AG04450 (cell line): ENCODE measurements at regions not wholly inside any gene's neighbourhood (a gene's known extent, or its start where the extent isn't known, plus 50 kb on each side); places are given as distances from the start of the nearest gene placed in this dataset.

Source experiments
- CTCF ChIA-PET: fragments of 300-600, 350-600 bp; formaldehyde crosslinking; extraction: SDS; loops from one replicate; lab custom pipeline; 2022; ENCODE audit warnings: antibody characterized with exemption, inconsistent platforms; lab: Charles Lee
- POLR2A ChIA-PET: fragments of 350-600 bp; formaldehyde crosslinking; extraction: SDS; loops from one replicate; lab custom pipeline; 2021; ENCODE audit warnings: antibody characterized with exemption, inconsistent platforms; lab: Yijun Ruan, JAX
- DNase-seq: peaks from one replicate; pipeline ENCODE4 v3.0.0-alpha.2; 2011; ENCODE audit warnings: low read depth, low spot score
- H3K27ac ChIP-seq: one replicate; pipeline ENCODE4 v1.5.1; 2012; ENCODE audit warnings: low read depth, low read length, control low read depth
- H3K27me3 ChIP-seq: one replicate; pipeline ENCODE4 v1.6.0; 2012; ENCODE audit warnings: low read length; ENCODE audit not compliant: control insufficient read depth, insufficient read depth
- H3K4me3 ChIP-seq: 2 replicates; pipeline ENCODE4 v1.5.1; 2011; ENCODE audit warnings: mild to moderate bottlenecking, low read depth, low read length, control low read depth
- H3K9me3 ChIP-seq: 2 replicates; pipeline ENCODE4 v1.5.1; 2012; ENCODE audit warnings: low read length; ENCODE audit not compliant: control insufficient read depth, insufficient read depth
- CTCF ChIP-seq: IDR thresholded peaks from 2 replicates; pipeline ENCODE4 v1.5.1; 2011; ENCODE audit warnings: low read depth, low read length, control low read depth, inconsistent platforms

DNA sequence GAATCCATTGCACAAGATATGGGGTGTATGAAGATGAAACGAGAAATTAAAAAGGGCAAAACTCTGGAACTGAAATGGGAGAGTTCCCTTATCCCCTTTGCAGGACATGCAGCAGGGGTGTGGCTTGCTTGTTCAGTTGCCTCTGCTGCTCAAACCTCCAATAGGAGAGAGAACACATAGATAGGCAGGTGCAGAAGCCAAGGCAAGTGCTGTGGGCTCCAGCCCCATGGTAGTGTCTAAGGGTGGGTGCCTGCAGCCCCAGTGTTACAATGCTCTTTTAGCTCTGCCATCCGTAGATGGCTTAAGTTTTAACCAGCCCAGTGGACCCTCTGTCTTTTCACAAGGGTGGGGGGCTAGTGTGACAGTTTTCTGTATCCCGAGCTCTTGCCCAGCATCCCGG, 69.7 kb downstream of the CMAS start:
- DNase-seq = no peak
- Histone ChIP-seq H3K27ac (no peak overlapping the region), H3K4me3 (no peak overlapping the region), H3K27me3 (peaks cover 4% of the 10 kb centered on the region), H3K9me3 (no peaks in the 10 kb centered on the region)
- CTCF ChIA-PET = no interaction called here
- POLR2A ChIA-PET = no interaction called here
- TF ChIP-seq CTCF = no peak

- POLR2A ChIA-PET = no interaction called here
- H3K4me3 ChIP-seq = no peak overlapping the region
- DNase-seq = no peak
- no peak overlapping the region for H3K27ac ChIP-seq
- TF ChIP-seq CTCF = no peak
- peaks cover 4% of the 10 kb centered on the region for H3K27me3 ChIP-seq
- no peaks in the 10 kb centered on the region for H3K9me3 ChIP-seq
- CTCF ChIA-PET = no interaction called here
Observed at GRCh38 chr12:22116376-22116775, 70.4 kb downstream of the CMAS start.

DNA sequence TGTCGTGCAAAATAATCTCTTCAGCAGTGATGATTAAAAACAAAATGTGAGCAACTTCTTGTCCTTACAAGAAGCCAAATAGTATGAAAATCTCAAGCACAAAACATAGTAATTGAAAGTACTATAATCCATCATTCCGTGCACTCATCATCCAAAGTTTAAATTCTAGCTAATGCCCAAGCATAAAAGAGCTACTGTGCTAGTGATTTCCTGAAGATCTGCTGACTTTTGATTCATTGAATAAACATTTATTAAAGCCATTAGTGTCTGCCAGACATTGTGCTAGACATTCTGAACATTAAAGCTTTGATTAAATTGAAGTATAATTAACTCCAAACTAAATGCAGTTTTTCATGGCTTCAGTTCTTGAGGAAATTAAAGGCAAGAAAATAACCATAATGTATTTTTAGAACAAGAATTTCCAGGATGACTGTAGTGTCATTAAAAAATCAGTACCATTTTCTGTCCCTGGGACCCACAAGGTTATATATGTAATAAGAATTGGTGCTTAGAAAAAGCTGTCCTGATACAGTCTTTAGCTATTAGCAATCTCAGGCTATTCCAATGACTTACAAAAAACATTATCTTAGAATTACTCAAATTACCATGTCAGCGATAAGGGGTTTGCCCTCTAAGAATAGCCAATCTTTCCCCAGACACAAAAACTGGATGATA, 71.7 kb downstream of the CMAS start:
- peaks cover 7% of the 10 kb centered on the region for H3K27me3 ChIP-seq
- ChIA-PET POLR2A (no interaction called here), CTCF (no interaction called here)
- no peak overlapping the region for H3K27ac ChIP-seq
- no peaks in the 10 kb centered on the region for H3K9me3 ChIP-seq
- DNase-seq = no peak
- TF ChIP-seq CTCF = no peak
- H3K4me3 ChIP-seq = no peak overlapping the region

- Histone ChIP-seq H3K27me3 (peaks cover 7% of the 10 kb centered on the region), H3K9me3 (no peaks in the 10 kb centered on the region), H3K4me3 (no peak overlapping the region), H3K27ac (no peak overlapping the region)
- ChIA-PET CTCF (no interaction called here), POLR2A (no interaction called here)
- no peak for DNase-seq
- no peak for TF ChIP-seq CTCF
Observed at GRCh38 chr12:22118238-22118790, 72.3 kb downstream of the CMAS start.

- Histone ChIP-seq H3K27ac (no peak overlapping the region), H3K9me3 (no peaks in the 10 kb centered on the region), H3K27me3 (peaks cover 3% of the 10 kb centered on the region), H3K4me3 (no peak overlapping the region)
- DNase-seq = no peak
- peak; percentile 27; the same call in 1 of the 2 replicates for TF ChIP-seq CTCF
- ChIA-PET POLR2A (no interaction called here), CTCF (interaction anchor here (0.6 to 2.0 kb wide), 4 partner anchors 20 to 214 kb away, joined by 3 to 6 read pairs (median 4); no protein-coding TSS in a partner anchor)
Observed at GRCh38 chr12:22121224-22121623, 75.2 kb downstream of the CMAS start.
